HG03060 (cell line): ENCODE measurements at regions not wholly inside any gene's neighbourhood (a gene's known extent, or its start where the extent isn't known, plus 50 kb on each side); places are given as distances from the start of the nearest gene placed in this dataset.

Experiments
- ATAC-seq: cut with Tn5 transposase; IDR thresholded peaks from one replicate; pipeline ENCODE4 v1.9.1; 2021; ENCODE audit warnings: low read depth, moderate number of reproducible peaks; ENCODE audit not compliant: unreplicated experiment

DNA sequence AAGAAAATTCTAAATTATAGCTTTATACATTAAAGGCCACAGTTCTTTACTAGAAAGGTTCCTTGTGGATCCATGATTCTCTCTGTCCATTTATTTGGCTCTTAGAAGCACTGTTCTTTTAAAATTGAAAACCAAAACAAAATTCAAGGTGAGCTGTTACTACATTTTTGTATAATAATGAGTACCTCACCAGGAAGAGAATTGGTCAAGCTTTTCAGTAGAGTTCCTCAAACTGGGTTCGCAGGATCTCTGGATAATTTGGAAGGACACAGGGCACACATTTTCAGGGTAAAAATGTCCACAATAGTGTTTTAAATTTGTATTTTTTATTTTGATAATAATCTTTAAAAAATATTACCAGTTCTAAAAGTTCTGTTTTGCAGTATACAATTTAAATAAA lies 93.0 kb downstream of the PPP1R3A start:
- no peak for ATAC-seq

GRCh38 chr7:113824117-113824823 lies 94.5 kb downstream of the PPP1R3A start:
- no peak for ATAC-seq

- ATAC-seq: no peak
Observed at GRCh38 chr7:113819474-113819873, 99.3 kb downstream of the PPP1R3A start.

DNA sequence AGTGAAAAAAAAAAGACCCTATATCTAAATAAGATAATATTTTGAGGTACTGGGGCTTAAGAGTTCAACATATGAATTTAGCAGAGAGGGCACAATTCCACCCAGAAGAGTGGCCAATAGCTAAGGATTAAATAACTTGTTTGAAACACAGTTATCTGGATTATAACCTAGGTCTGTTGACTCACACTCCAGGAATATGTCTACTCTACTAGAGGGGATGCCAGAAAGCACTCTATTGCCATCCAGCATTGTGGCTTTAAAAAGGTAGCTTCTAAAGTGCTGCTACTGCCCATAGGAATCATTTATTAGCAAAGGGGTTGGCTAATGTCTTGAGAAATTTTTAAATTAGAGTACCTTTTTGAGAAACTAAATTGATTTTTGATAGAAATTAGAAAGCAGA lies 102.2 kb downstream of the PPP1R3A start:
- no peak for ATAC-seq

DNA sequence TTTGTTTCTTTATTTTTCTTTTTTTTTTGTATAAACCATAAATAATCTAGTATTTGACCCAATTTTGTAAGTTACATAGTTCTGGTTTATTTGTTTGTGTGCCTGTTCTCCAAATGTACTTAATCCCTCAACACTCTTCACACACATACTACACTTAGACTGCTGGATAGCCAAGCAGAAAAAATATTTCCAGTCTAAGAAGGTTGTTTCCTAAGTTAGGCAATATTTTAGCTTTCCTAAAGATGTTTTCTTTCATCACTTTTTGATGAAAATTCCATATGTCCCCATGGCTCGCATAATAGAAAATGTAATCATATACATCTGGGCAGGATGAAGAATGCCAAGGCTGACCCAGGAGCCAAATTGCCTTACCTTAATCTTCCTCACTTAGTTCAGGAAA lies 105.3 kb downstream of the PPP1R3A start:
- no peak for ATAC-seq

DNA sequence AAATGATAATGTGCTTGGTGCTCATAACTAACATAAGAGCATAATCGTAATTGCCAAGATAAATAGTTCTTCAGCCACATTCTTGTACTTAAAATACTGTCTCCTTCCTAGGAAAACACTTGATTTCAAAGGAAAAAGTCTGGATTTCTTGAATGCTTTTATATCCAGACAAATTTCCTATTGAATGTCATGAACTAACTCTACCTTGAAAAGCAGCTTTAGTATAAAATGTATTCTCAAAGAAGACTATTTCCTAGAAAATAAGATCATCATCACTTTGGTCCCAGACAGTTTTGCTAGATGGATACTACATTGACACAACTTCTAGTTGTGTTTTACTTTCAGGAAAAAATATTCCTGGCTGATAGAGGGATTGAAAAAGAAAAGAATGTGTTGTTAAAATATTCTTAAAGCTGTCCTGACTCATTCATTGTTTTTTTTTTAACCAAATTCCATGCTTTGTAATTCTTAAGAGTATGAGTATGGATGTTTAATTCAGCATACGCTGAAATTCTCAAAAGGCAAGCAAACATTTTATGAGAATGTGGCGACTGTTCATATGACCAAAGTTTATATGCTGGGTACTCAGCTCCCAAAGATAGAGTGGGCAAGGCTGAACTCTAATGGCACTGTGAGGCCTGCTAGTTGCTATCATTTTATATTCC lies 106.1 kb downstream of the PPP1R3A start:
- ATAC-seq: no peak

DNA sequence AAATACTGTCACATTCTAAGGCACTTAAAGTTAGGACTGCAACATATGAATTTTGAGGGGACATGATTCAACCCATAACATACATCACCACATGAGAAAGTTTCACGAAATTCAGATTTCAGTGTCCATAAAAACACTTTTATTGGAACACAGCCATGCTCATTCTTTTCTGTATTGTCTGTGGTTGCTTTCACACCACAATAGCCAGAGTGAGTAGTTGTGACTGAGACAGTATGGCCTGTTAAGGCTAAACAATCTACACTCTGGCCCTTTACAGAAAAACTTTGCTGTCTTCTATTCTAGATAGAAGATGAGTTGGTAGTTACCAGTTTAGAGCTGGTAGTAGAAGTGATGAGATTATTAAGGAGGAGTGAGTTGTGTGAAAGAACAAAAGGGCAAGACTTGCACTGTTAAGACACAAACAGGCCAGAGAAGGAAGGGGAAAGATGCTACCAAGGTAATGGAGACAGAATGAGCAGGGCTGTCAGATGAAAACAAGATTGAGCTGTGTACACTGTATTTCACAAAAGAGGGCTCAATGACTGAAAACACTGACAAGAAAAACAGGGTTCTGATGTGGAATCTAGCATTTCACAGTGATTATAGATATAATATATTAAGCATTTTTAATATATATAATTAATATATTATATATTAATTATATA lies 108.6 kb downstream of the PPP1R3A start:
- ATAC-seq: no peak

- ATAC-seq: no peak
Observed at GRCh38 chr7:113809581-113809980, 109.2 kb downstream of the PPP1R3A start.

- ATAC-seq: no peak
Observed at GRCh38 chr7:113806633-113807327, 112.0 kb downstream of the PPP1R3A start.

GRCh38 chr7:113805976-113806375 lies 112.8 kb downstream of the PPP1R3A start:
- no peak for ATAC-seq

- no peak for ATAC-seq
Observed at GRCh38 chr7:113804475-113805095, 114.2 kb downstream of the PPP1R3A start.

DNA sequence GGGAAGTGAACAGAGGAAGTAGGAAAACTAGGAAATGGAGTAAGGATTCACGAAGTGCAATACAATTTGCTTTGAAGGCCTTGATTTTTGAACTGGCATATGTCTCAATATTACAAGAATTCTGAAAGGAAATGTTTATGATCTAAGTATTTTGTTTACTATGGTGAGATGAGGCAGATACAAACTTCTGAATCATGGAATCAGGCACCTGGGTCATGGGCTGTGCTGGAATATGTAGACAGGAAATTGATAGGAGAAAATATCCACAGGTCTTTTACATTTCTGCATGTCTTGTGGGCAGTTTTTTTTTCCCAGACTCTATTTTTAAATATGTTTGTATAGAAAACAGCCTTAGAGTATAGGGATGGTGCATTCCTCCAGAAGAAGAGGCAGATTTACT lies 117.1 kb downstream of the PPP1R3A start:
- no peak for ATAC-seq

DNA sequence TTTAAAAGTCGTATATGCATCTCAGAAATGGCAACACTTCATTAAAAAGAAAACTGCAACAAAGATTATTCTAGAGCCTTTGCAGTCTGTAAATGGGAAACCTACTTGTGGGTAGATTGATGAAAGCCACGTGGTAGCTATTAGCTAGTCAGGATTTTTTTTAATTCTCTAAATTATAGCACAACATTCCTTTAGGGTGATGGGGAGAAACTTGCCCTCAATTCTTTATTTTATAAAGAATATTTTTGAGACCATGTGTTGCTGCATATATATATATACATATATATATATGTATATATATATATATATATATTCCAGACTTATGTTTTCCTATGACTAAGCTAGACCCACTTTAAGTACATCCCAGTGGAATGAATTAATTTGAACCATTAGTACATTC lies 118.0 kb downstream of the PPP1R3A start:
- ATAC-seq: no peak

DNA sequence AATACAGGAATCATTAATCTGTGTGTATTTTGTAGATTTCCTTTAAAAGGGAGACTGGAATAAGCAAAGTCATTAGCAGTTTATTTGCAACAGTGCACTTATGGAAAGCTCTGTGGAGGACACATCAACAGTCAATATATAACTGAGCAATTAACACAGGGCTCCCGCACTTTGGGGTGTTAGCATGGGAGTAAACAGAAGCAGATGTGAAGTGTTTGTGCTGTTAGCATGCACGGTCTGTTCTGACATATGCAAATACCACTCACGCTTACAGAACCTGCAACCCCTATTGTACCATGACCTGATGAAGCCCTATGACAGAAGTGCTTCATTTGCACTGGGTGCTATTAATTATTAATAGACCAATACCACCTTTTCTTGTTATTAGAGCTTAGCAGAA lies 118.9 kb downstream of the PPP1R3A start:
- ATAC-seq: peak; percentile 94

DNA sequence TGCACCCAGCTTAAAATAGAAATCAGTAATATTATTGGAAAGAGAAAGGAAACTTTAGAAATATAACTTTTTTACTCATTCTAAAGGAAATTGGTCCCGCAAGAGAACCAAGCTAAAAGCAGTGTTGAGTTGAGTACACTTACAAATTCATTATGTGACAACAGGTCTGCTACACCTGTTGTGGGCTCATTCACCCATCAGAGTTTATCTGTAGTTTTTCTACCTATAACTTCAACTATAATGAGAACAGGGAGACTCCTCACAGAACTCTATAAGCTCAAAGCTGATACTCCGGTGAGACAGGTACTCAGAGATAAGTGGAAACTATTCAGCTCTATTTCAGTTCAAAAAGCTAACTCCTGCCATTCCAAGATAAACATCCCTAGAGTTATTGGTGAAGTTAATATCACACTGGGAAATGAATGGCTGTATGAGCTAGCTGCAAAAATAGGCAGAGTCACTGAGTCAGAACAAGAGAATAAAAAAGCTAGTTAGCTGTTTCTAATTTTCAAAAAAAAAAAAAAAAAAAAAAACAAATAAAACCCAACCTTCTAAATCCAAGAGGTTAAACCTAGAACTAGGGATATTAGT lies 121.3 kb downstream of the PPP1R3A start:
- no peak for ATAC-seq

- no peak for ATAC-seq
Observed at GRCh38 chr7:113796557-113796956, 122.3 kb downstream of the PPP1R3A start.

- ATAC-seq: no peak
Observed at GRCh38 chr7:113794573-113794972, 124.2 kb downstream of the PPP1R3A start.

GRCh38 chr7:113793171-113793570 lies 125.6 kb downstream of the PPP1R3A start:
- no peak for ATAC-seq

DNA sequence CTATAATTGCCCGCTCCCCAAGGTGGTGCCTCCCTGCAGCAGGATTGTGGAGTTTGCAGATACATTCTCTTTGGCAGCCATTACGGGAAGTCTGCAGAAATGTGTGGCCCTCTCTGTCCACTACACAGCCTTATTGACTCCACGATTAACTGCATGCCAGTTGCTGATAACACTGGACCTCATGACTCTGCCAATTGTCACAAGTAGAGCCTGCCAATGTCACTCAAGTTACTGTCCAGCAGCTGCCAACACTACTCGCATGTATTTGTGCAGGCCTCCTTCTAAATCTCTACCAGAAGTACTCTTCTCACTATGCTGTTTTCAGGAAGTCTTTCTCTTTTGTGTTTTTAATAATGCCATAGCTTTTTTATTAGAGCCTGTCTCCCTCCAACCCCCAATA lies 128.8 kb downstream of the PPP1R3A start:
- ATAC-seq: no peak

DNA sequence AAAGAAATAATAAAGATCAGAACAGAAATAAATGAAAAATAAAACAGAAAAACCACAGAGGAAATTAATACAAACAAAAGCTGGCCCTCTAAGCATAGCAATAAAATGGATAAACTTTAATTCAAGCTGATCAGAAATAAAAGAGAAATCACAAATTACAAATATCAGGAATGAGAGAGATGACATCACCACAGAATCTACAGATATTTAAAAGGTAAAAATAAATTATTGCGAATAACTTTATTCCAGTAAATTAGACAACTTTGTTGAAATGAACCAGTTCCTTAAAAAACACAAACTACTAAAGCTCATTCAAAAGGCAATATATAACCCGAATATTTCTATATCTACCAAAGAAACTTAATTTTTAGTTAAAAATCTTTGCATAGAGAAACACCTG lies 131.7 kb downstream of the PPP1R3A start:
- ATAC-seq: no peak
